Mesendoderm (in vitro differentiated cells): ENCODE measurements at regions not wholly inside any gene's neighbourhood (a gene's known extent, or its start where the extent isn't known, plus 50 kb on each side); places are given as distances from the start of the nearest gene placed in this dataset.

ENCODE experiments used
- DNase-seq: peaks from one replicate; pipeline ENCODE4 v3.0.0; 2013
- H2AK5ac ChIP-seq: 2 replicates; pipeline ENCODE4 v1.6.1; 2013; ENCODE audit warnings: low read length, inconsistent platforms
- H2BK120ac ChIP-seq: 2 replicates; pipeline ENCODE4 v1.6.1; 2013; ENCODE audit warnings: low read depth, mild to moderate bottlenecking, low read length, moderate library complexity, mixed read lengths
- H2BK15ac ChIP-seq: replicated peaks from 2 replicates; pipeline ENCODE4 v1.6.1; 2013; ENCODE audit warnings: low read depth, mild to moderate bottlenecking, moderate library complexity
- H2BK5ac ChIP-seq: 2 replicates; pipeline ENCODE4 v1.6.1; 2013; ENCODE audit warnings: low read length, inconsistent platforms
- H3K18ac ChIP-seq: 2 replicates; pipeline ENCODE4 v1.6.1; 2013; ENCODE audit warnings: mild to moderate bottlenecking, low read length, mixed read lengths
- H3K23ac ChIP-seq: one replicate; pipeline ENCODE4 v1.6.1; 2013; ENCODE audit warnings: low read length
- H3K27ac ChIP-seq: 2 replicates; pipeline ENCODE4 v1.5.1; 2013; ENCODE audit warnings: low read depth, mild to moderate bottlenecking, inconsistent platforms, low read length, moderate library complexity
- H3K27me3 ChIP-seq: 2 replicates; pipeline ENCODE4 v1.6.1; 2013; ENCODE audit warnings: low read length, control low read depth, mild to moderate bottlenecking, inconsistent platforms; ENCODE audit not compliant: insufficient read depth, poor library complexity
- H3K36me3 ChIP-seq: 2 replicates; pipeline ENCODE4 v1.6.1; 2013; ENCODE audit warnings: low read length, inconsistent platforms; ENCODE audit not compliant: control insufficient read depth, insufficient read depth
- H3K4ac ChIP-seq: one replicate; pipeline ENCODE4 v1.6.1; 2013; ENCODE audit warnings: low read depth, mild to moderate bottlenecking, low read length, moderate library complexity
- H3K4me1 ChIP-seq: 2 replicates; pipeline ENCODE4 v1.6.1; 2013; ENCODE audit warnings: low read depth, low read length, inconsistent platforms; ENCODE audit not compliant: control insufficient read depth
- H3K4me2 ChIP-seq: 2 replicates; pipeline ENCODE4 v1.6.1; 2013; ENCODE audit warnings: low read length
- H3K4me3 ChIP-seq: 2 replicates; pipeline ENCODE4 v1.5.1; 2013; ENCODE audit warnings: mild to moderate bottlenecking, low read length
- H3K56ac ChIP-seq: one replicate; pipeline ENCODE4 v1.6.1; 2013; ENCODE audit warnings: low read length
- H3K79me1 ChIP-seq: 2 replicates; pipeline ENCODE4 v1.6.1; 2013; ENCODE audit warnings: low read length, inconsistent platforms
- H3K79me2 ChIP-seq: 2 replicates; pipeline ENCODE4 v1.6.1; 2013; ENCODE audit warnings: mild to moderate bottlenecking, low read length; ENCODE audit not compliant: control insufficient read depth, insufficient read depth
- H3K9ac ChIP-seq: 2 replicates; pipeline ENCODE4 v1.6.1; 2013; ENCODE audit warnings: low read length, inconsistent platforms
- H4K5ac ChIP-seq: one replicate; pipeline ENCODE4 v1.6.1; 2013; ENCODE audit warnings: low read length
- H4K8ac ChIP-seq: one replicate; pipeline ENCODE4 v1.6.1; 2013; ENCODE audit warnings: low read depth, mild to moderate bottlenecking, control low read depth, low read length, moderate library complexity
- WGBS: extraction: QIAGEN DNeasy Blood & Tissue Kit; methylation state at CpG from one replicate; pipeline ENCODE4 v1.1.7; 2013; ENCODE audit warnings: low lambda C conversion rate, missing lambda C conversion rate; ENCODE audit not compliant: insufficient coverage; ENCODE audit errors: extremely low coverage; 5-methylcytosine and 5-hydroxymethylcytosine counted together

DNA sequence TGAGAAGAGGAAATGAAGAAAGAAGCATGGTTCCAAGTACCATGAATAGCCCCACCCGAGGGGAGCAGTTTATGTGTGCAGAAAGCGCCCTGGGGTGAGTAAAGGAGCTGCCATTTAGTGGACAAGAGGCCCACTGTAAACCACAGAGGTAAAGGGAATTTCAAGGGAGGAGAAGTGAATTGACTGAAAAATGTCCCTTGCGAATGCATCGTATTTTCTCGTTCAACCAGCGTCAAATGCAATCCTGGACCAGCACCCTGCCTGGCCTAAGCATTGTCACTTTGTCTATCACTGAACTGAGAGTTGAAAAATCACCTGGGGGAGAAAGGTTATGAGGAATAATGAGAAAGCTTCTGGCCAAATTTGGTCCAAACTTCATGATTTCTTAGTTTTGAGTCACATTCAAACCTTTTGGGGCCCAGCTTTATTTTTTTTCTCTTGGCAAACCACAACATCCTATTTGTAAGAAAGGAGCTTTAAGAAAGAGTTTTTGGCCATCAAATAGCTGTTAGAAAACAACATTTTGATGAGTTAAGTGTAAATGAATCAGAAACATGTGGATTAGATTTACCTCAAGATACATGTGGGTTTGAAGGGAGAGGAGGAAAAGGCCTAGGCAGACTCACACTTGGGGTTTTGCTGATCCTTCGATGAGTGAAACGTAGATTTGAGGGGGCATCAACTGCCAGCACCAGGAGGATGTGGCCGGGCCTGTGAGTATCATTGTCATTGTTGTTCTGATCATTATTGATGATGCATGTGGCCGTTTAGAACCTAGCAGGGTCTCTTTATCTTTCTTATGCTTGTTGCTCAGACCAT, 214.0 kb downstream of the CLIC5 start:
- H3K27ac ChIP-seq = no peak overlapping the region
- no peak overlapping the region for H3K4ac ChIP-seq
- H2BK5ac ChIP-seq = no peak overlapping the region
- H3K79me1 ChIP-seq = no peaks in the 10 kb centered on the region
- no peak overlapping the region for H2AK5ac ChIP-seq
- no peak overlapping the region for H3K56ac ChIP-seq
- H3K27me3 ChIP-seq = no peaks in the 10 kb centered on the region
- H3K9ac ChIP-seq = no peak overlapping the region
- no peak overlapping the region for H4K5ac ChIP-seq
- no peak overlapping the region for H2BK120ac ChIP-seq
- H3K4me2 ChIP-seq = no peak overlapping the region
- no peaks in the 10 kb centered on the region for H3K36me3 ChIP-seq
- WGBS = no CpG with 5 or more reads among the region's 10 CpGs
- H3K4me3 ChIP-seq = no peak overlapping the region
- H3K23ac ChIP-seq = no peak overlapping the region
- DNase-seq = no peak
- no peaks in the 10 kb centered on the region for H3K79me2 ChIP-seq
- H3K4me1 ChIP-seq = no peaks in the 10 kb centered on the region
- no peak overlapping the region for H4K8ac ChIP-seq
- no peak overlapping the region for H2BK15ac ChIP-seq
- no peak overlapping the region for H3K18ac ChIP-seq

DNA sequence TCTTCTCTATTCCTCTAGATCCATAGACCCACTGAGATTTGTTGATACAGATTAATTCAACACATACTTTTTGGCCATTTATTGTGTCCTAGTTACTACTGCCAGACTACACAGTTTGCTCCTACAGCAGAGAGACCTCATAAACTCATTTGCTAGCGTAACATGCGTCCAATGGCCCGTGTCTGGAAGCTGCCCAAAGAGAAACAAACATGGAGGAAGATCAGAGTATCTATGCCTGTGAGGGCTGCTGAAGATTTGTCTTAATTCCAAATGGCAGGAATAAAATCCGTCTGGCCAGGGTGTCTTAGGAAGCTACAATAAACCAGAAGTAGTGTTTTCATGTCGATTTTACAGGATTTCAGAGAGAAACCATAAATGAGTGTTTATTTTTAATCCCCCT, 214.7 kb downstream of the CLIC5 start:
- H3K56ac ChIP-seq = no peak overlapping the region
- no peak overlapping the region for H3K9ac ChIP-seq
- H2BK120ac ChIP-seq = no peak overlapping the region
- H4K8ac ChIP-seq = no peak overlapping the region
- H3K4me3 ChIP-seq = no peak overlapping the region
- H3K79me2 ChIP-seq = no peaks in the 10 kb centered on the region
- H2AK5ac ChIP-seq = no peak overlapping the region
- no peaks in the 10 kb centered on the region for H3K27me3 ChIP-seq
- WGBS = no CpG with 5 or more reads among the region's 5 CpGs
- H2BK15ac ChIP-seq = no peak overlapping the region
- no peaks in the 10 kb centered on the region for H3K36me3 ChIP-seq
- no peaks in the 10 kb centered on the region for H3K4me1 ChIP-seq
- H3K27ac ChIP-seq = no peak overlapping the region
- no peak for DNase-seq
- no peak overlapping the region for H3K23ac ChIP-seq
- H3K4ac ChIP-seq = no peak overlapping the region
- H4K5ac ChIP-seq = no peak overlapping the region
- H3K18ac ChIP-seq = no peak overlapping the region
- no peaks in the 10 kb centered on the region for H3K79me1 ChIP-seq
- no peak overlapping the region for H3K4me2 ChIP-seq
- H2BK5ac ChIP-seq = no peak overlapping the region

- H4K8ac ChIP-seq = no peak overlapping the region
- H3K56ac ChIP-seq = no peak overlapping the region
- no peak overlapping the region for H2BK120ac ChIP-seq
- H3K9ac ChIP-seq = no peak overlapping the region
- no peak overlapping the region for H2BK15ac ChIP-seq
- H3K79me1 ChIP-seq = no peaks in the 10 kb centered on the region
- H3K18ac ChIP-seq = no peak overlapping the region
- no peaks in the 10 kb centered on the region for H3K27me3 ChIP-seq
- no peak overlapping the region for H4K5ac ChIP-seq
- no peak overlapping the region for H2AK5ac ChIP-seq
- H3K4me2 ChIP-seq = no peak overlapping the region
- H3K4me1 ChIP-seq = no peaks in the 10 kb centered on the region
- no peak overlapping the region for H3K4me3 ChIP-seq
- no CpG with 5 or more reads among the region's 3 CpGs for WGBS
- H3K27ac ChIP-seq = no peak overlapping the region
- H3K79me2 ChIP-seq = no peaks in the 10 kb centered on the region
- no peak overlapping the region for H2BK5ac ChIP-seq
- no peaks in the 10 kb centered on the region for H3K36me3 ChIP-seq
- H3K4ac ChIP-seq = no peak overlapping the region
- no peak overlapping the region for H3K23ac ChIP-seq
- no peak for DNase-seq
These were observed 220.0 kb downstream of the CLIC5 start for GRCh38 chr6:45795678-45796077.

GRCh38 chr6:45794465-45794864, 221.2 kb downstream of the CLIC5 start:
- no peak overlapping the region for H3K18ac ChIP-seq
- no peak overlapping the region for H3K4me3 ChIP-seq
- no peaks in the 10 kb centered on the region for H3K36me3 ChIP-seq
- no peak overlapping the region for H3K9ac ChIP-seq
- no peak overlapping the region for H3K23ac ChIP-seq
- no peaks in the 10 kb centered on the region for H3K27me3 ChIP-seq
- no peak overlapping the region for H3K4me2 ChIP-seq
- no peak overlapping the region for H3K4ac ChIP-seq
- no peak overlapping the region for H3K56ac ChIP-seq
- H3K4me1 ChIP-seq = no peaks in the 10 kb centered on the region
- DNase-seq = no peak
- H2AK5ac ChIP-seq = no peak overlapping the region
- no peak overlapping the region for H4K8ac ChIP-seq
- no peak overlapping the region for H3K27ac ChIP-seq
- H2BK5ac ChIP-seq = no peak overlapping the region
- no CpG with 5 or more reads among the region's 3 CpGs for WGBS
- H2BK120ac ChIP-seq = no peak overlapping the region
- H4K5ac ChIP-seq = no peak overlapping the region
- H3K79me1 ChIP-seq = no peaks in the 10 kb centered on the region
- no peaks in the 10 kb centered on the region for H3K79me2 ChIP-seq
- H2BK15ac ChIP-seq = no peak overlapping the region

DNA sequence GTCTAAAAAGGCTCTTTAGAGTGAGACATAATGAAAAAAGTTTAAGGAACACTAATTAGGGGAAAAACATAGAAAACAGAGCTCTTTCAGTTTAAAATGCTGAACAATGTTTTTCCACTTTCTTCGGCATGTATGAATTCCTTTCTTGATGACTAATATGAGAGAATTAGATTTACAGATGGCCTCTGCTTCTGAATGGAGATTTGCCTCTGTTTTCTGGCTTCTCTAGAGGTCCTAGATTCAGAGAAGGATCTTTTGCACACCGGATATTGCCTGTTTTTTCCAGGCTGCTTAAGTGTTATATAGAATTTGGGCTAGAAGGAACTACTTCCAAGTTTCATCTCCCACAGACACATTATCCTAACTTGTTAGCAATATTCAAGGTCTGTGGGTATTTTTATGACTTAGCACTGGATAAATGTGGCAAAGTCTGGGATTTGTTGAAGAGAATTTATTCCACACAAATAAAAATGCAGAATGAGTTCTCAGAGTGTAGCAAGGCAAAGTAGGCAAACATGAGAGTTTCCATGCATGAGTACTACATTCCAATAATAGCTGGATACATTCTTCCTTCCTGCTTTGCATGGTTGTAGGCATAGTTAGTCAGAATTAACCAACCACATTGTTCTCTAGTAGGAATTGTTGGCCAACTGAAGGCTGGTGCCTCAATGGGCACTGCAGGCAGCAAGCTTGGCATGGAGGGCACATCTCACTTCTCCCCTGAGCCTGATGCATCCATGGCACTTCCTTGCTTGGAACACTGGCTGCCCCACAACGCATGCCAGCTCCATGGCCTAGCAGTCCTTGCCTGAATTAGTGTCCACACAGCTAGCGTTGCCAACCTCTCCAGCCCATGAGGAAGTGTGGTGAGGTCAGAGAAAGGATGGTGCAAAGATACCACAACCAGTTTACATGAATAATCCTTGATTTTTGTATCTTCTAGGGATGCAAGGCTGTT, 224.2 kb downstream of the CLIC5 start:
- H3K36me3 ChIP-seq = no peaks in the 10 kb centered on the region
- no peaks in the 10 kb centered on the region for H3K79me1 ChIP-seq
- no peaks in the 10 kb centered on the region for H3K79me2 ChIP-seq
- H3K9ac ChIP-seq = no peak overlapping the region
- H3K4ac ChIP-seq = no peak overlapping the region
- no peak overlapping the region for H3K27ac ChIP-seq
- H2AK5ac ChIP-seq = no peak overlapping the region
- no peak overlapping the region for H4K8ac ChIP-seq
- no peak overlapping the region for H3K23ac ChIP-seq
- no CpG with 5 or more reads among the region's 4 CpGs for WGBS
- no peak overlapping the region for H2BK120ac ChIP-seq
- no peak overlapping the region for H3K18ac ChIP-seq
- no peak overlapping the region for H2BK5ac ChIP-seq
- H2BK15ac ChIP-seq = no peak overlapping the region
- no peaks in the 10 kb centered on the region for H3K27me3 ChIP-seq
- H3K4me1 ChIP-seq = no peaks in the 10 kb centered on the region
- H3K4me3 ChIP-seq = no peak overlapping the region
- H3K56ac ChIP-seq = no peak overlapping the region
- peak; percentile 14 for DNase-seq
- H4K5ac ChIP-seq = no peak overlapping the region
- H3K4me2 ChIP-seq = no peak overlapping the region
